Neuronal stem cell (in vitro differentiated cells): ENCODE measurements at regions not wholly inside any gene's neighbourhood (a gene's known extent, or its start where the extent isn't known, plus 50 kb on each side); places are given as distances from the start of the nearest gene placed in this dataset.

Source experiments
- DNase-seq: peaks from one replicate; pipeline ENCODE4 v3.0.0-alpha.2; 2013; ENCODE audit warnings: low spot score
- H2AFZ ChIP-seq: one replicate; pipeline ENCODE4 v1.6.1; 2013; ENCODE audit warnings: mild to moderate bottlenecking, low read length, inconsistent platforms
- H2AK5ac ChIP-seq: 2 replicates; pipeline ENCODE4 v1.6.1; 2013; ENCODE audit warnings: low read depth, mild to moderate bottlenecking, inconsistent platforms, low read length, moderate library complexity, mixed read lengths
- H2BK120ac ChIP-seq: 2 replicates; pipeline ENCODE4 v1.6.1; 2013; ENCODE audit warnings: low read depth, mild to moderate bottlenecking, inconsistent platforms, low read length, moderate library complexity, mixed read lengths
- H2BK12ac ChIP-seq: one replicate; pipeline ENCODE4 v1.6.1; 2013; ENCODE audit warnings: low read length, inconsistent platforms
- H2BK15ac ChIP-seq: 2 replicates; pipeline ENCODE4 v1.6.1; 2013; ENCODE audit warnings: mild to moderate bottlenecking, low read length, inconsistent platforms, mixed read lengths
- H2BK5ac ChIP-seq: one replicate; pipeline ENCODE4 v1.6.1; 2013; ENCODE audit warnings: inconsistent platforms, mild to moderate bottlenecking, low read length, moderate library complexity
- H3K14ac ChIP-seq: one replicate; pipeline ENCODE4 v1.6.1; 2013; ENCODE audit warnings: low read length, inconsistent platforms
- H3K18ac ChIP-seq: 2 replicates; pipeline ENCODE4 v1.6.1; 2013; ENCODE audit warnings: low read length, inconsistent platforms
- H3K23ac ChIP-seq: 2 replicates; pipeline ENCODE4 v1.6.1; 2013; ENCODE audit warnings: low read depth, mild to moderate bottlenecking, mixed read lengths, low read length, inconsistent platforms; ENCODE audit not compliant: poor library complexity
- H3K27ac ChIP-seq: replicated peaks from 3 replicates; pipeline ENCODE4 v1.5.1; 2013; ENCODE audit warnings: low read length, inconsistent platforms
- H3K27me3 ChIP-seq, 3 experiments: 2 replicates each; pipeline ENCODE4 v1.6.1; 2013; ENCODE audit warnings: low read length in 3 of 3, mild to moderate bottlenecking in 2 of 3, inconsistent platforms in 1 of 3, low read depth in 1 of 3, mixed read lengths in 1 of 3, moderate library complexity in 1 of 3; ENCODE audit not compliant: control insufficient read depth in 3 of 3, insufficient read depth in 3 of 3
- H3K36me3 ChIP-seq, 2 donors: replicated peaks in 1 of 2; 2 replicates each; pipeline ENCODE4 v1.6.1; 2013; ENCODE audit warnings: low read length in 2 of 2; ENCODE audit not compliant: control insufficient read depth in 2 of 2, insufficient read depth in 2 of 2
- H3K4ac ChIP-seq: 2 replicates; pipeline ENCODE4 v1.6.1; 2013; ENCODE audit warnings: inconsistent platforms, mild to moderate bottlenecking, low read length, moderate library complexity
- H3K4me1 ChIP-seq, 2 donors: 1 replicate in 1 of 2; 2 replicates in 1 of 2; pipeline ENCODE4 v1.6.1; 2013; ENCODE audit warnings: low read length in 2 of 2, low read depth in 1 of 2; ENCODE audit not compliant: control insufficient read depth in 2 of 2, insufficient read depth in 1 of 2
- H3K4me2 ChIP-seq: one replicate; pipeline ENCODE4 v1.6.1; 2013; ENCODE audit warnings: mild to moderate bottlenecking, low read length, inconsistent platforms; ENCODE audit not compliant: insufficient read depth, poor library complexity, severe bottlenecking
- H3K4me3 ChIP-seq, 2 donors: 2 replicates each; pipeline ENCODE4 v1.5.1; 2013; ENCODE audit warnings: low read length in 2 of 2, mild to moderate bottlenecking in 2 of 2, inconsistent platforms in 1 of 2, moderate library complexity in 1 of 2
- H3K79me1 ChIP-seq: one replicate; pipeline ENCODE4 v1.6.1; 2013; ENCODE audit warnings: low read depth, mild to moderate bottlenecking, inconsistent platforms, low read length, moderate library complexity
- H3K9ac ChIP-seq: one replicate; pipeline ENCODE4 v1.6.1; 2013; ENCODE audit warnings: mild to moderate bottlenecking, low read depth, low read length, inconsistent platforms; ENCODE audit not compliant: poor library complexity
- H3K9me3 ChIP-seq, 2 donors: replicated peaks in 1 of 2; 2 replicates each; pipeline versions ENCODE3 to v1.6.1; 2013; ENCODE audit warnings: low read length in 2 of 2, mild to moderate bottlenecking in 2 of 2, inconsistent platforms in 1 of 2, low read depth in 1 of 2, mixed read lengths in 1 of 2, moderate library complexity in 1 of 2; ENCODE audit not compliant: control insufficient read depth in 2 of 2, insufficient read depth in 1 of 2
- H4K8ac ChIP-seq: one replicate; pipeline ENCODE4 v1.6.1; 2013; ENCODE audit warnings: low read depth, mild to moderate bottlenecking, inconsistent platforms, low read length, moderate library complexity
- H4K91ac ChIP-seq: one replicate; pipeline ENCODE4 v1.6.1; 2013; ENCODE audit warnings: low read length, low read depth, mild to moderate bottlenecking, inconsistent platforms; ENCODE audit not compliant: poor library complexity
- WGBS, 2 donors: extraction: QIAGEN DNeasy Blood & Tissue Kit; methylation state at CpG; one replicate each; pipeline ENCODE4 v1.1.7; 2013; ENCODE audit warnings: missing lambda C conversion rate in 2 of 2, mixed read lengths in 1 of 2; ENCODE audit not compliant: insufficient read length in 2 of 2, insufficient replicate concordance in 1 of 2; ENCODE audit errors: extremely low coverage in 2 of 2; 5-methylcytosine and 5-hydroxymethylcytosine counted together

DNA sequence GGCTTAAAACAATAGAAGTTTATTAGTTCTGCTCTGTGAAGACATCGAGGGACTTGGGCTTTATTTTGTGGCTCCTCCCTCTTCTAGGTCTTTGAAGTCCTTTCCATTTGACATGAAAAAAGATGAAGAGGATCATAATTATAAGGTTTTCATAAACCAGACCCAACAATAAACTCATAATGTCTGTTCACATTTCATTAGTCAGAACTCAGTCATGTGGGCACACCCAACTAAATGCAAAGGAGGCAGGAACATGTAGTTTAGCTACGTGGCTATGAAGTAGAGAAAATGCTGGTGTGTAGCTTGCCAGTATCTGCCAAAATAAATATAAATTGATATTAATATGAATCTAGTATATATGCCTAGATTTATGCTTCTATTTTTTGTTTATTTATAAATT, 393.9 kb upstream of the C9orf72 start:
- H4K91ac ChIP-seq, result no peak overlapping the region
- DNase-seq, result no peak
- no peaks in the 10 kb centered on the region for H3K4me1 ChIP-seq
- H3K9ac ChIP-seq, result no peak overlapping the region
- no peak overlapping the region for H3K18ac ChIP-seq
- H3K79me1 ChIP-seq, result no peaks in the 10 kb centered on the region
- no peak overlapping the region for H3K4me3 ChIP-seq
- no peak overlapping the region for H2BK15ac ChIP-seq
- H2BK12ac ChIP-seq, result no peak overlapping the region
- H2AFZ ChIP-seq, result no peak overlapping the region
- no peak overlapping the region for H3K4me2 ChIP-seq
- H3K14ac ChIP-seq, result no peak overlapping the region
- H2AK5ac ChIP-seq, result no peak overlapping the region
- no peaks in the 10 kb centered on the region for H3K9me3 ChIP-seq
- no peak overlapping the region for H3K23ac ChIP-seq
- H3K4ac ChIP-seq, result no peak overlapping the region
- H3K27ac ChIP-seq, result no peak overlapping the region
- no peak overlapping the region for H2BK5ac ChIP-seq
- H2BK120ac ChIP-seq, result no peak overlapping the region
- no CpG with 5 or more reads among the region's 2 CpGs for WGBS, 2 donors
- no peak overlapping the region for H4K8ac ChIP-seq
- H3K27me3 ChIP-seq, result no peaks in the 10 kb centered on the region
- no peaks in the 10 kb centered on the region for H3K36me3 ChIP-seq

DNA sequence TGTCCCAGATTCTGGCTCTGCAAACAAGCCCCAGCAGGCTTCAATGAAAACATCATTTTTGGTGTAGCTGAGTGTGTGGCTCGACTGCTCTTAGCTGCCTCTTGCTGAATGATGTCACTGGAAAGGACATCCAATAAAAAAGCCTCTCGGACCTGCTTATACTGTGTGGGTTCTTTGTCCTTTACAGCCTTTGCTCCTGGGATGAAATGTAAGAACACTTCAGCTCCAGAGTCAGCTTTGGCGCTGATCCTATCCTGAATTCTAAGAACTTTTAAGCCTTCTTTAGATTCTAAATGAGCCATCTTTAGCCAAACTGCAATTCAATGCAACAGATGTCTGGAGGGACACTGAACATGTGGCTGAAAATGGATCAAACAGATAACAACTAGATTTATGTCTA, 404.6 kb upstream of the C9orf72 start:
- no peak overlapping the region for H2BK15ac ChIP-seq
- peaks cover 2 to 6% of the 10 kb centered on the region in 2 donors for H3K4me1 ChIP-seq
- WGBS, 2 donors, result no CpG with 5 or more reads among the region's 3 CpGs
- H3K79me1 ChIP-seq, result no peaks in the 10 kb centered on the region
- no peak overlapping the region for H3K18ac ChIP-seq
- H3K27ac ChIP-seq, result no peak overlapping the region
- H4K8ac ChIP-seq, result no peak overlapping the region
- H2BK120ac ChIP-seq, result no peak overlapping the region
- H3K4me2 ChIP-seq, result no peak overlapping the region
- no peak overlapping the region for H2BK5ac ChIP-seq
- H2AK5ac ChIP-seq, result no peak overlapping the region
- no peak overlapping the region for H3K4ac ChIP-seq
- no peaks in the 10 kb centered on the region for H3K36me3 ChIP-seq
- no peak for DNase-seq
- no peak overlapping the region for H3K4me3 ChIP-seq
- H3K9ac ChIP-seq, result no peak overlapping the region
- H3K27me3 ChIP-seq, result no peaks in the 10 kb centered on the region
- H3K14ac ChIP-seq, result no peak overlapping the region
- H3K23ac ChIP-seq, result no peak overlapping the region
- no peak overlapping the region for H2BK12ac ChIP-seq
- no peaks in the 10 kb centered on the region for H3K9me3 ChIP-seq
- no peak overlapping the region for H4K91ac ChIP-seq
- H2AFZ ChIP-seq, result peak overlapping the region; percentile 77

DNA sequence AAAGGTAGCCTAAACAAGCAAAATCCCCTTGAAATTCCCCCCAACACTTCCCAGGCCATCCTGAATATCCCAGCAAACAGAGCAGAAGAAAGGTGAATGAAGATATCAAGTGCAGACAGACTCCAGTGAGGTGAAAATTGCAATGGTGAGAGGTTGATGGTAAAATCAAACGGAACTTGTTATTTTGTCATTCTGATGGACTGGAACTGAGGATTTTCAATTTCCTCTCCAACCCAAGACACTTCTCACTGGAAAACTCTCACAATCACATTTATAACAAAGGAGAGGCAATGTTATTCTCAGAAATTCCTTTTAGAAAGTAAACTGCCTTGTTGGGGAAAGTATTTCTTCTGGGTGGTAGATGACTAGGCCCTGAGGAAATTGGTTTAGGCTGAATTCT, 412.4 kb upstream of the C9orf72 start:
- Histone ChIP-seq H3K18ac (no peak overlapping the region), H3K4me3 (no peak overlapping the region), H3K9me3 (no peaks in the 10 kb centered on the region), H3K27ac (no peak overlapping the region), H2BK12ac (no peak overlapping the region), H3K36me3 (no peaks in the 10 kb centered on the region), H2BK15ac (no peak overlapping the region), H3K27me3 (no peaks in the 10 kb centered on the region), H2BK5ac (no peak overlapping the region), H2BK120ac (no peak overlapping the region), H3K4ac (no peak overlapping the region), H2AFZ (peak overlapping the region; percentile 30), H3K4me2 (no peak overlapping the region), H3K4me1 (no peaks in the 10 kb centered on the region), H3K14ac (no peak overlapping the region), H2AK5ac (no peak overlapping the region), H4K91ac (no peak overlapping the region), H3K9ac (no peak overlapping the region), H4K8ac (no peak overlapping the region), H3K79me1 (no peaks in the 10 kb centered on the region), H3K23ac (no peak overlapping the region)
- no CpG with 5 or more reads among the region's 1 CpG for WGBS, 2 donors
- DNase-seq, result no peak

DNA sequence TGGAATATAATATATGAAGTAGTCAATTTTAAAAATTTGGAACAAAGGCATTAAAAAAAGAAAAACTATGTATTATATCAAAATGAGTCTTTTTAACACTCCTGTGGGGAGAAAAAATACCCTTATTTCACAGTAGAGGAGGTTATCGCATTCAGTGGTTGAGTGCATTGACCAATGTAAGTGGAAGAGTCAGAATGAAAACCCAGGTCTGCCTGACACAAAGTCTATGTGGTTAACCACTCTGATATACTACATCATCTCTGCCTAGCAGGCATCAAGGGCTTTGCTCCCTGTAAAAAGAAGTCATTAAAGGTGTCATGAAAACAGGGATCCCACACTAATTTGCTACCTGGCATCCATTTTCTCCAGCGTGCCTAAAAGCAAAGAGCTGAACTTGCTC, 417.2 kb upstream of the C9orf72 start:
- DNase-seq, result no peak

More for the DNA sequence above, 417.2 kb upstream of the C9orf72 start:
- Histone ChIP-seq H3K27ac (no peak overlapping the region), H2BK15ac (no peak overlapping the region), H3K36me3 (no peaks in the 10 kb centered on the region), H3K4me1 (peaks cover 0 to 4% of the 10 kb centered on the region in 2 donors), H3K4me2 (no peak overlapping the region), H4K8ac (no peak overlapping the region), H3K14ac (no peak overlapping the region), H2BK12ac (no peak overlapping the region), H3K9ac (no peak overlapping the region), H2BK5ac (no peak overlapping the region), H2BK120ac (no peak overlapping the region), H3K4ac (no peak overlapping the region), H3K79me1 (no peaks in the 10 kb centered on the region), H3K9me3 (no peaks in the 10 kb centered on the region), H3K23ac (no peak overlapping the region), H2AFZ (no peak overlapping the region), H4K91ac (no peak overlapping the region), H2AK5ac (no peak overlapping the region), H3K18ac (no peak overlapping the region), H3K27me3 (no peaks in the 10 kb centered on the region), H3K4me3 (no peak overlapping the region)
- no CpG with 5 or more reads among the region's 2 CpGs for WGBS, 2 donors
